GM12892 (cell line): ENCODE measurements at regions not wholly inside any gene's neighbourhood (a gene's known extent, or its start where the extent isn't known, plus 50 kb on each side); places are given as distances from the start of the nearest gene placed in this dataset.

Experiments used
- POLR2A ChIP-seq: IDR thresholded peaks from 2 replicates; pipeline ENCODE4 v1.6.1; 2011; ENCODE audit warnings: low read depth, low read length, control low read depth
- POLR2AphosphoS5 ChIP-seq: IDR thresholded peaks from 2 replicates; pipeline ENCODE4 v1.6.1; 2011; ENCODE audit warnings: low read depth, low read length, control low read depth

DNA sequence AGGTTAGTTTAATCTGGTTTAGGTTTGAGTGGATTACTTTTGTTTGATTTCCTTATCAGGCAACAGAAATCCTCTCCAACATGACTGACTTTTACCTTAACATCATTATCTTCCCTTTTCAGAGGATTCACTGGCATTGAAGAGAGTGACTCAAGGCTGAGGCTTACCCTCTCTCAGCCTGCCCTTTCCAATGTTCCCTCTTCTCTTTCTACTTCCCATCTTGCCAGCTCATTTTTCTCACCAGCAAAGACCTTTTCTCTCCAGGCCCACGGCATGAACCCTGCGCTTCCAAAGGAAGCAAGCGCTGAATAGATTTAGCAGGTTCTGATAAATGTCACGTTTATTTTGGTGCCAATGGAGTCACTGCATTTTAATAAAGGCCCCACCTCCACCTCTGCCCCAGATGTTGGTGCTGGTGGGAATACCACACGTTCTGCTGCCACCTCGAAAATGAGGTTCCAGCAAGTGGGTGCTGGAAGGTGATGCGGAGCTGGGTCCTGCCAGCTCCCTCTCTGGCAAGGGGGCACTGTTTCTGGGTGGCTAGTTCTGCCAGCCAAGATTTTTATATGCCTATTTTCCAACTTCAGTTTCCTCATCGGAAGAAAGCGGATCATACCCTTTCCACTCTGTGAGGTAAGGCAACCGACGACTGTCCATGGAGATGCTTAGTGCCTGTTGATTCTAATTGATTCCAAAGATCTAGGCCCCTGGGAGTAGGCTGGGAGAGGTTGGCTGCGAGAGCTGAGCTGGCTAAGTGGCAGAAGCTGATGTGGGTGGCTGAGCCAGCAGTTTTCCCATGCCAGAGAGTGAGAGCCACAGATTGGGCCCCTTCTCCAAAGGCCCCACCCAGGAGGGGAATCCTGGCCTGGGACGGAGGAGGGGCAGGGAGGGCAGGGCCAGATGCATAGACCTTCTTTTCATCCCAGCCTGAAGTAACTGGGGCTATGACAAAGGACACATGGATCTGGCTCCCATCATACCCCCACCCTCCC lies 87.7 kb upstream of the MAFB start:
- TF ChIP-seq POLR2AphosphoS5 = no peak
- no peak for TF ChIP-seq POLR2A
